HL-60/S4 treated with retinoic acid at 250 ng/mL for 4 days and 3 days (cell line): ENCODE measurements at regions not wholly inside any gene's neighbourhood (a gene's known extent, or its start where the extent isn't known, plus 50 kb on each side); places are given as distances from the start of the nearest gene placed in this dataset.

Experiments
- in situ Hi-C: fragments of 300-500 bp; cut with MboI; formaldehyde crosslinking; loops from 2 replicates; pipeline ENCODE4 v1.7.0; 2022; ENCODE audit warnings: low sequenced_read_pairs

DNA sequence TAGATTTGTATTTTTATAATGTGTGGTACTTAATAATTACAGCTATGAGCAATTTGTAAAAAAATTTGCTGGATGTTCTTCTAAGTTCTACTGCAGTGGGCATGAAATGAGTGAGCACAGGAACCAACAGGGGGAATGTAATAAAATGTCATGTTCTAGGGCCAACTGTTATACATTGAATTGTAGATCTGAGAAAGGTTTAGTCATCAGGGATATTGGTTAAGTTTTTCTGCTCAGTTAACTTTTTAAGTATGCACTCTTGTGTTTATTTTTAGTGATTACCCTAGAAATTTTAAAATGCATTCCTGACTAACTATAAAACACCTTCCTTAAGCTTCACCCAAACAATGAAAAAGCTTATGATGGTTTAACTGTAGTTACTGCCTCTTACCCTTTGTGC lies 101.8 kb downstream of the CAND1 start:
- in situ Hi-C loops, result loop anchor here (25.0 kb wide), 1 partner anchor 566 kb away; no protein-coding TSS in a partner anchor

DNA sequence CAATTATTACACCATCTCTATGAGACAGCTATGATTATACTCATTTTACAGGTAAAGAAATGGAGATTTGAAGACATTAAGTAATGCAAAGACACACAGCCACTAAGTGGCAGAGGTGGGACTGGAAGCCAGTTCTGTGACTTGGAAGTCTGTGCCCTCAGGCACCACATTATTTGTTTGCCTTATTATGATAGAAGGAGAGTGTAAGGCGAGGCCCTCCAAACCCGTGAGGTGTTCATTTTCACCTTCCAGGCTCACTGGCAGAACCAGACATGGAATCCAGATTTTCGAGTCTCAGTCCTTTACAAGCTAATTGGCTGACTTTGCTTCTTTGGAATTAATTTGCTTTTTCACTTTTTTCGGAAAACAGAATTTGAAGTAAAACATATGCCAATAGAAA lies 107.9 kb downstream of the CAND1 start:
- in situ Hi-C loops, result no loop called here

DNA sequence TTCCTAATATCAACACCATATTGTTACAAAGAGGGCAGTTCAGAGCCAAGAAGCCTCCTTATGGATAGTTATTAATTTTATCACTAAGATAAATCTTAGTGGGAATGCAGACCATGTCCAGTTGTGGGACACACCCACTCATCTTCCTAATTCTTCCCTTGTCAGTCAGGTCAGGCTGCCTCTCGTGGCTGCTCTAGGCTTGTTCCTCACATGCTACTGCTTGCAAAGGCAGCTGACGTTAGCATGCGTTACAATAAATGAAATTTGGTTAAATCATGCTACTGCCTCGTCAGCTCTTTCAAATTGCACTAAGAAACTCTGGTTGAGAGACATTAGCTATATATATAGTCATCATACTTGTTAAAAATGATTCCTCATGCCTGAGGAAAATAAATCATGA lies 108.4 kb downstream of the CAND1 start:
- in situ Hi-C loops, result no loop called here

DNA sequence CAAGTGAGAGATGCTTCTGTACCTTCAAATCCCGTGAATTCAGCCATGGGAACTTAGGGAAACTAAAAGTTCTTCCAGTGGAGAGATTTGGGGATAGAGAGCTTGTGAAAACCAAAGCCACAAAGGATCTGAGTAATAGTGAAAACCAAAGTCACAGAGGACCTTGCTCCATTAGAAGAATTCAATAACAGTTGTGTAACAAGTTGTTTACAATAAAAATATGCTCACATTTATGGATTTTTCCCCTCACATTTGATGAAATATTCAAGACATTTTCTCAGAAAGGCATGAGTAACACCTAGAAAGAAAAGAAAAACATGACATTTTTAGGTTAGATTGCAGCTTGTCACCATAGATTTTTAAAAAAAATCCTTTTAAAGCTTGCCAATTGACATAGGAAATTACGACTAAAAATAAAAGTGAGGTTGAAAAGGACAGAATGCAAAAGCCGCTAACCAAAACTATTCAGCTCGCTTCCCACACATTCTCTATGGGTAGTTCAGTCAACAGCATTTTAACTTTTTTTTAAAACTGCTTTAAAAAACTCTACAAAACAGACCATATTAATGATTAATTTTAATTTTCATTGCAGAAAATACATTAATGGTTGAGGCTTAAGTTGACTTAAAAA lies 113.2 kb downstream of the CAND1 start:
- in situ Hi-C loops, result no loop called here

DNA sequence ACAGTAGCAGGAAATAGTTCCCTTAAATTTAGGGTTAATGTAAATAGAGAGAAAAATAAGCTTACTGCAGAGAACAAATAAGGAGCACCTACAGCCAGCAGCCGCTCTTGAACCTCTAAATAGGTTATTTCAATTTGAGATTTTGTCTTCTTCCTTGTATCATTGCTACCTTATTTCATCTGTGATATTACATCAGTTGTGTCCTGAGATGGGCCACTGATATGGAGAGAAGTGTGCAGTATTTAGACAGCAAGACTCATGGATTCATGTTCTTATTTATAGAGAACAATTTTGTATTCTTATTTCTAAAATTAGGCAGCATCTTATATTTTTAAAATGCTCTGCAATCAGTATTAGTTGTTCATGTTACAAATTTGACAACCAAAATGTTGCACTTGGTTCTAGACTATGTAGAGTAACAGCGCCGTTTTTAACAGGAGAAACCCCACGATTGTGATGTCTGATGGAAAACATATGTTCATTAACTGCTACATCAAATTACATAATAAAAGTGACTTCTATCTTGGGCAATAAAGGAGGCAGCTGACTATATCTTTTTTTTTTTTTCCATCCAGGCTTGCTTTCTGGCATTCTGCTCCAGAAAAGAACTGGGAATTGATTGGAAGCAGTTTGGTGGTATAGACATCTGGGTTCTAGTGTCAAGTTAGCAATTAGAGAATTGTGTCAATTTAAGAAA lies 117.9 kb downstream of the CAND1 start:
- in situ Hi-C loops, result no loop called here

DNA sequence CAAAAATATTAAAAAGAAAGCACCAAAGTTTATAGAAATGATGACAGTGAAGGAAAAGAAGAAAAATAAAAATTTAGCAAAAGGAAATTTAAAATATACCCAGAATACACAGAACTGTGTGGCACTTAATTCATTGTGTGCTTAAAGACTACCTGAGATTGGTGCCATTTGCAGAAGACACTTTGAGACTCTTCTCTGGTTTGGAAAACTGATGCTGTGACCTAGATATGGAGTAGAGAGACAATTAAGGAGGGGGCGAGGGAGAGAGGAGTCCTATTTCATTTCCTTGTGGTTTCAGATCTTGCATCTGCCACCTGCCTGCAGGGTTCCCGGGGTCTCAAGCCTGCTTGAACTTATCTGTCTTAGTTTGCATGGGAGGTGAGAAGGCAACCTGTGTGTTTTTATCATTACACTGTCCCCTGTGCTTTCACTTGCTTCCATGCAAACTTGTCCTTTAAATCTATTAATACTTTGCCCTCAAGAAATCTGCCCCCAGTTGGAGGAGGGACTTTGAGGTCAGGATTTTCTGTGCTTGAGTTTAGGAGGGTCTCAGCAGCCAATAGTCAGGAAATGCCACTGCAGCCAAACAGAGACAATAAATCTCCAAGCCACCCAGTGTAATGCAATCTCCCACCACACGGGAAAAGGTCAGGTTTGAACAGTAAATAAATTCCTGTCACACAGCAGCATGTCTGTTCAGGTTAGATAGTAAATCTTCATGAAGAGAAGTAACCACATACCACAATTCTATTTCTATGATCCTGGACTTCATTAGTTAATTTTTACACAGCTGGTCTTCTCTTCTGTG lies 119.4 kb downstream of the CAND1 start:
- in situ Hi-C loops, result no loop called here

DNA sequence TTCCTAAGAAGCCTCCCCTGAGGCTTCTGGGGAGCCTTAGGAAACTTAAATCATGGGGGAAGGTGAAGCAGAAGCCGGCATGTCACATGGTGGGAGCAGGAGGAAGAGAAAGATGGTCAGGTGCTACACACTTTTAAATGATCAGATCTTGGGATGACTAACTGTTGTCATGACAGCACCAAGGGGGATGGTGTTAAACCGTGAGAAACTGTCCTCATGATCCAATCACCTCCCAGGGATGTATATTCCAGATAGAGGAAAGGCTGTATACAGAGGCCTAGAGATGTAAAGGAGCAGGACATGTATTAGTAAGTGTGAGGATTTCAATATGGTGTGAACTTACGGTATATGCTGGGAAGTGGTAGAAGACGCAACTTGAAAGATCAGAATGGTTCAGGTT lies 121.1 kb downstream of the CAND1 start:
- in situ Hi-C loops, result no loop called here

DNA sequence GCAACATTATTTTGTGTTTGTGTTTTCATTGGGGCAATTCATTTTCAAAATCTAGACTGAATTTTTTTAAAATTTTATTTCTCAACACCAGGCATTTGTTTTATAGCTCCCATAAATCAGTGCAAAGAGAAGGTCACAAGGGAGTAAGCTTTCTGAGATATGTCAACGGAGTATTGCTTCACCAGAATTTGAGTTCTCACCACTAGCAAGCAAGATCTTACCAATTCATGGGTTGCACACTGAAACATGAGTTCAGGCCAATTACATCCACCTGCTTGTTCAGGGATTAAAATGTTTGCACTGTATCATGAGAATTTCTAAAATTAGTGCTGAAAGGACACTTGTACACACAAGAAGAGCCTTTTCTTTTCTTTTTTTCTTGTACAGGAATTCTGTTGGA lies 121.9 kb downstream of the CAND1 start:
- in situ Hi-C loops, result no loop called here

DNA sequence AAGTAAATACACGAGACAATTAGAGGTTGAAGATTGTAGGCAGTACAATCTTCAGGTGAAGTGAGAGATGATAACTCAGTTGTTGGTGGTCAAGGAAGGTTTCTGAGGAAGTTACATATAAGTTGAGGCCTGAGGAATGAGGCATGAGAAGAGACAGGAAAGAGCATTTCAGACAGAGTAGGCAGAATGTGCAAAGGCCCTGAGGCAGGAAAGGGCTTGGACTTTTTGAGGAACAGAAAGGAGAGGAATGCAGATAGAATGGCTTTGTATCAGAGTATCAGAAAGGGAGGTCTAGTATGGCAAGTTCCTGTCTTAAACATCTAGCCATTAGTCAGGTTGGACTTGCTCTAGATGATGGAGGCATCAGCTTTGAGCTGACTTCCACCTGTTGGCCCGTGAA lies 122.5 kb downstream of the CAND1 start:
- in situ Hi-C loops, result no loop called here

DNA sequence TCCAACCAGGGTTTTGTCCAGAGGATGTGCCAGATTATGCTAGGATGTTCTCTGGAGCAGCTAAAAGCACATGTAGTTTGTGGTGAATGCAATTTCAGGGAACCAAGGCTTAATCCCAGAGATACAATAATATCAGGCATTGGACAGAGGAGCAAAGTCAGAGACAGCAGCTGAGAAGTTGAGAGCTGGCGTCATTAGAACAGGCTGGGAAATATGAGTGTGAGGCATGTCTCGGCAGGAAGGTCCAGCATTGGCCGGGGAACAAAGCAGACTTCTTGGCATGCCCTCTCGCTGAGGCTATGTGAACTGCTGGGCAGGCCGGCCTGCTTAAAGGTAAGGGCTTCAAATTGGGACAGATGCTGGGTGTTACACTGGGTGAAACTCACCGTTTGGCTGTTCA lies 125.4 kb downstream of the CAND1 start:
- in situ Hi-C loops, result no loop called here

DNA sequence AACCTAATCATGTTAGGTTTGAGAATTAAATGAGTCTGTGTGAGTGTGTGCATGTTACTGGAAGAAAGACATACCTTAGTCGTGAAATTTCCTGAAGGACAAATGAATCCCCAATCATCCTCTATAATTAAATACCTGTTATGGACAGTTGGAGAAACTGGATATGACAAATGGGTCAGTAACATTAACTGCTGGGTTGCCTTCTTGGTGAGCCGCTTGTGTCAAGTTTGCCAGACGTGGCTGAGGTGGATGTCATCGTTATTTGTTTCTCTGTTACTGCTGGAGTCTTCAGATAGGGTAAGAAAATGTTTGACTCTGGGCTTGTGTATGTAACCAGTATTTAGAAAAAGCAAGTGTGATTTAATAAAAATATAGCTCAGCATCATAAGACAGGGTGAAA lies 131.6 kb downstream of the CAND1 start:
- in situ Hi-C loops, result no loop called here

DNA sequence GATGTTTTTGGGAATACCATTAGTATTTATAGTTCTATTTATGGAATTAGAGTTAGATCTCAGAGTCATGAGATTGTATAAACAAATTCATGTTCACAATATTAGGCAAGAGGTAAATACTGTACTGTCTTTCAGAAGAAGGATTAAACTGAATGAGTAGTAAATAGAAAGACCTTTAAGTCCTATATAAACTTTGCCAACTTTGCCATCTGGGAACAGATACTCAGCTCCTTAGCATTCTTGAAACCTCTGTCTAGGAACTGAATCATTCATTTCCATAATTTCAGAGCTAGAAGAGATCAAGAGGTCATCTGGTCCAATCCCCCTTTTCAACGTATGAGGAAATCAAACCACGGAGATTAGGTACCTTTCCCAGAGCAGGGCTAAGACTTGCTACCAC lies 141.1 kb downstream of the CAND1 start:
- in situ Hi-C loops, result no loop called here

DNA sequence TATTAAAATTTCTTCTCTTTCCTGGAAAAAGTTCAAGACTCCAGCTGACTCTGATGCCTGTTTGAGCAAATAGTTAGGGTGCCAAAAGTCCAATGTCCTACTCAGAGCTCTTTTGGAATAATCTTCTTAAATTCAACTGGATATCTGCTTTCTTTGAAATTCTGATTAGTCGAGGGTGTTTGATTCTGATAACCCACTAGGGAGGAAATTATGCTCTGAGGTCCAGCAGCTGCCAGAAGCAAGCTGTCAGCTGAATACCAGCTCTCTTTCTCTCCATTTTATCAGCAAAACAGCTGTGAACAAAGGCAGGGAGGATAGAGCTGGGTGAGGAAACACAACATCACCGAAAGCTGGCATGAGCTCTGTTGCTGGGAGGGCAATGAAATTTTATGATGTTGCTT lies 141.5 kb downstream of the CAND1 start:
- in situ Hi-C loops, result no loop called here

DNA sequence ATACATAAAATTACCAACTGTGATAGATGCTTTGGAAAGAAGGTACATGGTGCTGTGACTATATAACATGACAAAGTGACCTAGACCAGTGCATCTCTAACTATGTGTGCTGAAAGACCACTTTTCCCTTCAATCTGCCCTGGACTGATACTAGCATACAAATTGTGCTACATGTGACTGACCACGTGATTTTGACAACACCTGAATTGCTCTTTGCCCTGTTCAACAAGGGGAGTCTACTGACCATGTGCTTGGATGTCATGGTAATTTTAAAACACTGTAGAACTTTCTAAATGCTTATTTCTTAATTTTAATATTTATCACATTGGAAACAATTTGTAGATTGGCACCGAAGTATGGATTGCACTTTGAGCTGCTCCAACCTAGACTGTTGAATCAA lies 142.4 kb downstream of the CAND1 start:
- in situ Hi-C loops, result no loop called here

DNA sequence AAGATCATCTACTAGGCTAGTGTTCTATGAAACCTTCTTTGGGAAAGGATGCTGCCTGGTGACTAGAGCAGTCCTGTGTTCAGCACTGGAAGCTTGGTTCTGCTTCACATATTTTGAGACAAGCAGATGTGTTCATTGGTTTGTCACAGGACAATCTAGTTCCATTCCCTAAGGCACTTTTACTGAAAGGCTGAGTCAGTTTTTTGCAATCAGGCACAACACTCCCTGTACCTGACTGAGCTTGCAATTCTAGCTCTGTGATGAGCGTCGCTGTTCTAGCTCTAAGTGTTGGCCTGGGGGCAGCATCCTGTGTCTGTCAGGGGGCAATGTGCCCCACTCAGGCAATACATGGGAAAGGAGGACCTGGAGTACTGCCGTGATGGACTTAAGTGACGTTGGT lies 144.4 kb downstream of the CAND1 start:
- in situ Hi-C loops, result no loop called here

DNA sequence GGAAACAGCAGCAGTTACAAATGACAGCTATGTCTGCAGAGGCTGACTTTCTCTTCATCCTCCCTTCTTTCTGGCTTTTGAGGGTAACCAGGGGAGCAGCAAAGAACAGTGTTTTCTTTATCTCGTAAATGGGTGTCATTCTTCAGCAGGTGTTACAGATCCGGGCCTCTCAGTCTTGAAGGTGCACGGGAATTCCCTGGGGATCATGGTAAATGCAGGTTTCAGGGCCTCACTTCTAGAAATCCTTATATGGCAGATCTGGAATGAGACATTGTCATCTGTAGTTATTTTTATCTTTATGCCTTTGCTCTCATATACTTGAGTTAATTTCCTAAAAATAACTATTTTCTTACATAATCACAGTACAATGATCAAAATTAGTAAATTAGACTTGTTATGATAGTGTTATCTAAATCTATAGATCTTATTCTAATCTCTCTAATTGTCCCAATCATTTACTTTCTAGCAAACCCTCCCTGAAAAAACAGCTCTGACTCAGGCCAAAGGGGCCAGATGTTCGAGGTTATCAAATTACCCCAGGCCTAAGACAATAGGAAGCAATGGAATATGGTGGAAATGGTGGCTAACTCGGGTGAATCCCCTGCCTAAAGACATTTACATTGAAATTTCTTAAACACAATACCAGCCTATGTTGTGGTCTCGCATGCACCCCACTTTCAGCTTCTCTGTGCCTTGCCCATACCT lies 145.0 kb downstream of the CAND1 start:
- in situ Hi-C loops, result no loop called here

DNA sequence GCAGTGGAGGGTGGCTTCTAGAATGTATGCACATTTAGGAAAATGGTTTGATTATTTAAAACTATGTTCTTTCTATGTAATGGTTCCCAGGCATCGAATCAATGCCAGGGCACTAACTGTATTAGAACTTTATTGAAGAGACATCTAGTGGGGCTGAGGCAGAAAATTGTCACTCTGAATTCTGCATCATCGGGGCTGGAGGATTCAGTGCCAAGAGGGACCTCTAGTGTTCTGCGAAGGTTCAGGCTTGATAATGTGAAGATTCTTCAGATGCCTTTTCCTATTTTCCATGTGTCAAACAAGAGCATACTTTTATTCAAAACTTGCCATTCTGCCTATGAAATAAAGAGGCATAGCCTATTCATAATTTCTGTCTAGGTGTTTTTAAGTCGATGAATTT lies 146.3 kb downstream of the CAND1 start:
- in situ Hi-C loops, result no loop called here

DNA sequence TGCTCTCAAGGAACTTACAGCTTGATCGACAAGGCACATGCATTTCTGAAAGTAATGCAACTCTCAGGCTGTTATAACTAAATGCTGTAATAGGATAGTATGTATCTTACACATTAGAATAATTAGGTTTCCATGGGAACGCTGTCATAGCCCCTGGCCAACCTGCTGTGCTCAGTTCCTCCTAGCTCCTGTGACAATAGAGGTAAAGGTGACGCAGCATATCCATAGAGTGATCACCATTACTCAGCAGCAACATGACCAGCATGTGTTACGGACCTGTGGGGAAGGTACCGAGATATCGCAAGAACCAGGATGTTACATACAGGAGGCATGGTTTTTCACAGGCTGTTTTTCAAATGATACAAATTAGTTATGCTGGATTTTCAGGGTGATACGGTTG lies 150.7 kb downstream of the CAND1 start:
- in situ Hi-C loops, result no loop called here

DNA sequence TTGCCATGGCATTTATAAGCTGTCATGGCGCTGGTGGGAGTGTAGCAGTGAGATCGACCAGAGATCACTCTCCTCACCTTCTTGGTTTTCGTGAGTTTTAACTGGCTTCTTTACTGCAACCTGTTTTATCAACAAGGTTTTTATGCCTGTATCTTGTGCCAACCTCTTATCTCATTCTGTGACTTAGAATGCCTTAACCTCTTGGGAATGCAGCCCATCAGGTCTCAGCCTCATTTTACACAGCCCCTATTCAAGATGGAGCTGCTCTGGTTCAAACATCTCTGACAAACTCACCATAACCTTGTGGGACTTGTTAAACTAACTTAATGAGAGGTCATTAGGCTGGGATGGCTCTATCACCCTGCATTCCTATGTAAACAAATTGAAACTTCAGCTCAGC lies 151.3 kb downstream of the CAND1 start:
- in situ Hi-C loops, result no loop called here

DNA sequence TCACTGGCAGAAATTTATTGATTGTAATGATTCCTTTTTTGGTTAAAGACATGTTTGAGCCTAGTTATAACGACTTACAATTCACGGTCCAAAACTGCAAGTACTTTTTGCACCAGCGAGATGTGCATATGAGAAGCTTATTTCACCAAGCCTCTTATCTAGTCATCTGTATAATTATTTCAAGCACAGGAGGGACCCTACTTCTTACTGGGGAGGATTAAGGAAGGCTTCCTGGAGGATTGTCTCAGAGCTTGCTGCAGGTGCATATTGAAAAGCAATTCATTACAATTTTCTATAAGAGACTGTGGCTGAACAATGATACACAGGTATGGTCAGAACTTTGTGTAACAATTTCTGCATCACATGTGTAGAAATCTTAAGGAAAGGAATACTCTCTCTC lies 152.9 kb downstream of the CAND1 start:
- in situ Hi-C loops, result no loop called here

DNA sequence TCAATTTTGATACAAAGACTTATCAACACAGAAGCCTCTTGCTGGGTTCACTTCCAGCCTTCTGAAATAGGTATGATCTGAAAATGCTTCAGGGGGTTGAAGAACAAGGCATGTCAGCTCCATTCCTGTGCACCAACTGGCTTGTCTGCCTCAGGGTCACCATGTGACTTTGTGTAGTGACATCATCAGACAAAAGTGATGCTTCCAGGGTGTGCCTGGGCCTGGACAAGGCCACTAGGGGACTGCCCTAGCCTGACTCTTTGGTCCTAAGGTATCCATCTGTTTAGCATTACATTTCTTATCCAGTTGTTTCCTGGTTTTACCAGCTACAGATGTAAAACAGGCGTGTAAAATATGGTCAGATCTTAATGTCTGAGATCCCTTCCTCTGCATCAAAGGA lies 155.6 kb downstream of the CAND1 start:
- in situ Hi-C loops, result no loop called here

DNA sequence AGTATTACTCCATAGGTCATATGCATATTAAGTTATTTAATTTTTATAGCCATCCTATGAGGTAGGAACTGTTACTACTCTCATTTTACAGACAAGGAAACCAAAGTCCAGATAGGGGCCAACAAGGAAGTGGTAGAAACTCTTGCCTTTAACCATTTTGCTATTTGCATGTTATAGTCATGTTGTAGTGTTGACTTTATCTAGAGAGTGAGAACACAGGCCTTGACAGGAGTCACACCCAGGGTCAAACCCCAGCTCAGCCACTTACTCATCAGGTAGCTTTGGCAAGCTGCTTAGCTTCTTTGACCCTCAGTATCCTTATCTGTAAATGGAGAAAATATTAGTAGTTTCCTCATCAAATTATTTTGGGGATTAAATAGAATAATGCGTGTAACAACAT lies 156.2 kb downstream of the CAND1 start:
- in situ Hi-C loops, result no loop called here
